GM19468 (cell line): ENCODE measurements at regions not wholly inside any gene's neighbourhood (a gene's known extent, or its start where the extent isn't known, plus 50 kb on each side); places are given as distances from the start of the nearest gene placed in this dataset.

Experiments
- ATAC-seq: cut with Tn5 transposase; IDR thresholded peaks from one replicate; pipeline ENCODE4 v1.9.1; 2021; ENCODE audit warnings: mild to moderate bottlenecking, moderate library complexity, moderate number of reproducible peaks; ENCODE audit not compliant: unreplicated experiment; ENCODE audit errors: extremely low read depth

DNA sequence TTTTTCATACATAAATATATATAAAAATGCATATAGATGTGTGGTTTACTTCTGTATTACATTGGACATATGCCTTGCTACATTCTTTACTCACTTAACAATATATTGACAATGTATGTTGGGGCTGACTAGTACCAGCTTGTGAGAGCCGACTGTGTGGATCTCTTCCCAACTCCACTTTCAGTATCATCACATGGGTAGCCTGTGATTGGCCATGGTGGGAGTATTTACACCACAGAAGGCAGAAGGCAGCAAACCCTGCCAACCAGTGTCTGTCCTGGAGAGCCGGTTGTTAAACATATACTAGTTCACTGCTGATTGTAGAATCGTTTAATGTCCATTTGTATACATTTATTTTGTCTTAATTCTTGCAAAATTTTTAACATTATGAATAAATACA, 638.7 kb downstream of the DHX35 start:
- no peak for ATAC-seq

GRCh38 chr20:39600156-39600555, 638.0 kb downstream of the DHX35 start:
- ATAC-seq, result no peak

DNA sequence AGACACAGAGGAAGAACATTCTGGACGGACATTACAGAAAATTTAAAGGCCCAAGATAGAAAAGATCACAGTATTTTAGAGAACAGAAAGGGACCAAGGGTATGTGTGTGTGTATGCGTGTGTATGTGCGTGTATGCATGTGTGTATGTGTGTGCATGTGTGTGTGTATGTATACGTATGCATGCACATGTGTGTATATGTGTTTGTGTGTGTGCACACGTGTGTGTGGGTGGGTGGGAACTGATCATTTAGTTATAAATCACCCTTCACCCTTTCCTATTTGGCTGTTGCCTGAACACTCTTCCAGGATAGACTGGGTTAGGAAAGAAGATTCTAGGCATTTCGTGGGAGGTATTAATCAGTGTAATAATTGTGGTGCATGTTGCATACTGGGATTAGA, 634.4 kb downstream of the DHX35 start:
- no peak for ATAC-seq

- ATAC-seq, result no peak
Measured at GRCh38 chr20:39592371-39592770, 630.2 kb downstream of the DHX35 start.

DNA sequence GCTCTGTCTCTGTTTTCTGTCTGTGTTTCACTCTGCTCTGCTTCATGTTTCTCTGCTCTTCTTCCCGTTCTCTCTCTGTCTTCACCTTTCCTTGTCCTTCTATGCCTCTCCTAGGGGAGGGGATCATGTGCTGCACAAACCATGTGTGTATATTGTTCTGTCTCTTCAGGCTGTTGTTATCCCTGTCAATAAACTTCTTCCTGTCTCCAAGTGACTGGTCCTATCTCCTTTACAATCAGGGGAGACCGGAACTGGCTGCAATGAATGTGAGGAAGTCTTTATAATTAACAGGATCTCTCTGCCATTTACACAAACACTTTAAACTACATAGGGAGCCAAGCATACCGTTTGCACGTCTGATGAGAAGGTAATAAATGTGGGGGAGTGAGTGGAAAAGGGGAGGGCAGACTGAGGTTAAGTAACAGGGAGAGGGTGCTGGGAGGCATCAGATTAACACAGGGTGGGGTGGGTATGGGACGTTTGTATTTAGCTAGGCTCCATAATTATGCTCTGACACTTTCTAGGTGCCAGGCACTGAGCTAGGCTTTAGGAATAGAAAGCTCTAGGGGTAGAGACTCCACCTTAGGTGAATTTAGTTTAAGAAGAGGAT, 626.1 kb downstream of the DHX35 start:
- ATAC-seq, result no peak

- no peak for ATAC-seq
Measured at GRCh38 chr20:39581034-39581433, 618.9 kb downstream of the DHX35 start.

- no peak for ATAC-seq
Measured at GRCh38 chr20:39576771-39577170, 614.6 kb downstream of the DHX35 start.

GRCh38 chr20:39574061-39574460, 611.9 kb downstream of the DHX35 start:
- no peak for ATAC-seq

DNA sequence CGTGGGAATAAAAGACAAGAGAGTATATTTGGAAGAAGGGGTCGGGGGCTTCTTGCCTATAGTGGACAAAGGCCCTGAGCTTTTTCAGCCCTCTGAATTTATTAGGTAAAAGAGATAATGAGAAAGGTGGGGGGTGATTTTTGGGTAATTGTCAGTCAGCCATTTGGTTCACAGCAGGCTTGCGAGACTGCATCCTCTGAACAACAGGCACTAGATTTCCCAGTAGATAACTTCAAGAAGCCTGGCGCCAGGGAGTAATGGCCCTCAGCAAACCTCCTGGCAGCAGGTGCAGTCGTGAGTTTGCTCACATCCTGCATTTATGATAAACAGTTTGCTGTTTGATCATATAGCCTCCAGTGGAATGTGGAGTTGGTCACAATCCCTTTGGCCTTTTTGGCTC, 609.0 kb downstream of the DHX35 start:
- ATAC-seq, result no peak

DNA sequence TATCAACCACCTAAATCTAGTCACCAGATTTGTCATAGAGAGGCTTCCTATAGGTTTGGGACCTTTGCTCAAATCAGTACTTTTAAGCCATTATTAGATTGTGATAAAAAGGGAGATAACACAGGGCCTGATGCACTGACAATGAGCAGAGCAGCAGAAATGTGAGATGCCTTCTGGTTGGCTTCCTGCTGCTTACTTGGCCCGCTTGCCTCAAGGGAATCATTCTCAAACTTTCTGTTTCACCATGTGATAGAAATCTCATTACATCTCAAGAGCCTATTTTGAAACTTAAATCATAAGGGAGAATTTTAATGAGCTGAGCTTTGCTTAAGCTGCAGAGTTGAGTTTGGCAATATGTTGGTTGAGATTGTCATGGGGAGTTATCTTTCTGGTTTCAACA, 606.0 kb downstream of the DHX35 start:
- no peak for ATAC-seq

- no peak for ATAC-seq
Measured at GRCh38 chr20:39563349-39563748, 601.2 kb downstream of the DHX35 start.

DNA sequence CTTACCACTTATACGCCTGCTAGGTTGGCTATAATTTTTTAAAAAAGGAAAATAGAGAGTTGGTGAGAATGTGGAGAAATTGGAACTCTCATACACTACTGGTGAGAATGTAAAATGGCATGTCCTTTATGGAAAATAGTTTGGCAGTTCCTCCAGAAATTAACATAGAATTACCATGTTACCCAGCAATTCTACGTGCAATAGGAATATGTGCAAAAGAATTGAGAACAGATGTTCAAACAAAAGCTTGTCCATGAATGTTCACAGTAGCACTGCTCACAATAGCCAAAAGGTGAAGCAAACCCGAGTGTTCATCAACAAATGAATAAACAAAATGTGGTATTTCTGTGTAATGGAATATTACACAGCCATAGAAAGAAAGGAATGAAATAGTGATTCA, 592.2 kb downstream of the DHX35 start:
- no peak for ATAC-seq

- no peak for ATAC-seq
Measured at GRCh38 chr20:39553120-39553519, 591.0 kb downstream of the DHX35 start.

GRCh38 chr20:39549733-39550132, 587.6 kb downstream of the DHX35 start:
- ATAC-seq, result no peak

DNA sequence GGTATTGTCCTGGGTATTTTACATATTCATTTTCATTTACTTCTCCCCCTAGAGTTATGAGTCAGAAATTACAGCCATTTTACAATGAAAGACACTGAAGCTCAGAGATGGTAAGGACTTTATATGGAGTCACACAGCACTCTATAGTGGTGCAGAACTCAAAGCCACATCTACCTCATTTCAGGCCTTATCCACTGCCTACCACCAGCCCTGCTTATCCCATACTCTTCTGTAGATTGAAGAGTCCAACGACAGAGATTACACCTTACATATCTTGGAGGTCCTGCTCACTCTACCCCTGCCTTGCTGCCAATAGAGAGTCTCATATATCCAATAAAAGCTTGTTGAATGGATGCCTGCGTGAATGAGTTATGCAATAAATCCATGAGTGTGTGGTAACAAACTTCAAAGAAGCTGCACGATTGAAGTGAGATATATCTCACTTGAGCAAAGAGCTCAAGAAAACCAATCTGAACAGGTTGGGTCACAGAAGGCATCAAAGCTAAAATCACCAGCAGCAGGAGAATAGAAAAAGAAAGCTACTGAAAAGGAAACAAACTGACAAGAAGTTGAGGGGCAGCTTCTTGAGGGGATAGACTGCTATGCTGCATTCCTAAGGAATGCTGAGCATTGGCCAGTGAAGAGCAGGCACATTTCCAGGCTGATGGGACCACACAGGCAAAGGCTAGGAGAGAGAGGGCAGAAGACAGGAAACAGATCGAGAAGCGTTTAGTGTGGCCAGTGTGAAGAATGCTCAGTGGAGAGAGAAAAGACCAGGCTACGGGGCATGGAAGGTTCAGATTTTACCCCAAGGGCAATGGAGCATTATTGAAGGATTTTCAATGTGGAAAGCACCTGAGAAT, 585.6 kb downstream of the DHX35 start:
- ATAC-seq, result no peak

- no peak for ATAC-seq
Measured at GRCh38 chr20:39541136-39541803, 579.1 kb downstream of the DHX35 start.

- ATAC-seq, result no peak
Measured at GRCh38 chr20:39538317-39538716, 576.2 kb downstream of the DHX35 start.

GRCh38 chr20:39535301-39535700, 573.2 kb downstream of the DHX35 start:
- ATAC-seq, result no peak

DNA sequence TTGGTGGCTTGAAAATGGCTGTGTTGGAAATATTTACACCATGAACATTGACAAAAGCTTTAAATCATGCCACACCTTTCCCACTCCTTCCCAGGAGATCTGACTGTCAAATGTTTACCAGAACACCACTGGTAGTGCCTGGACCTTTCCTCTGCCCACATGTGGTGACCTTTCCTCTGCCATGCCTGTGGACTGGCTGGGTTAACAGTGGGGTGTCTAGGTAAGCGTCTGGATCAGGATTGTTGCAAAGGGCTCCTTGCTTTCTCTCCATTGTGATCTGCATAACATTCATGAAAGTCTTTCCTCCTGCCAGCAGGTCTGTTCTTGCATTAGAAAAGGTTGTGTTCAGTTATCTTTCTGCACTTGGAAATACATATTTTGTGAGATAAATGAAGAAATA, 572.7 kb downstream of the DHX35 start:
- ATAC-seq, result no peak

DNA sequence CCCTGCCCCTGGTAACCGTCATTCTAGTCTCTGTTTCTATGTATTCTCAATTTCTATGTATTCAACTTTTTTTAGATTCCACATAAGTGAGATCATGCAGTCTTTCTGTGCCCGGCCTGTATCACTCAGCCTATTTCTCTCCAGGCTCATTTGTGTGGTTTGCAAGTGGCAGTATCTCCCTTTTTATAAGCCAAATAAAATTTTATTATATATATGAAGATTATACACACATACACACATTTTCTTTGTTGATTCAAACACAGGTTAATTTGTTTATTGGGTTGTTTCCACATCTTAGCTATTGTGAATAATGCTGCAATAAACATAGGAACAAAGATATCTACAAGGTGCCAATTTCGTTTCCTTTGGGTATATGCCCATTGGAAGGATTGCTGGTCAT, 571.7 kb downstream of the DHX35 start:
- ATAC-seq, result no peak

DNA sequence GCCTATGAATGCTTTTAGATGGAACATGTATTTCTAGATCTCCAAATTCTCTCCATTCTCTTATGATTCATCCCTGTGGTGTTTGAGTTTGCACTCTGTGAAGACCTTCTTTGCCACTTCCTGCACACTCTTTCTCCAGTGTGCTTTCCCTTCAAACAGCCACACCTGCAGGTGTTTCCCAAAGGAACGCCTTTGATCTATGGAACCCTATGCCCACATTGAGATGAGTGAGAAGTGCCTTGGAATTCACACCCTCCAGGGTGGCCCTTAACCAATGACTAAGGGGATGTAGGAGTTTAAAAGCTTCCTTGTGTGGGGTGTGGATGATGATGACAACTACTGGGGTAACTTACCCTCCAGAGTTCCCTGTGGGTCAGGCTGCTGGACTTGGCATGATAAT, 570.1 kb downstream of the DHX35 start:
- no peak for ATAC-seq
